Activated CD8-positive, alpha-beta memory T cell treated with anti-CD3 and anti-CD28 coated beads for 1 hour (primary cell): ENCODE measurements at regions not wholly inside any gene's neighbourhood (a gene's known extent, or its start where the extent isn't known, plus 50 kb on each side); places are given as distances from the start of the nearest gene placed in this dataset.
"Not testable (repeated sequence)": the region's sequence is repeated elsewhere in the genome, so short reads cannot be mapped to it uniquely, and the experiment has no call there.

Experiments
- DNase-seq, 2 donors: peaks; one replicate each; pipeline ENCODE4 v3.0.0-alpha.2; 2020; ENCODE audit warnings: low read depth in 1 of 2; ENCODE audit errors: extremely low read depth in 1 of 2

- not testable (repeated sequence) for DNase-seq
Observed at GRCh38 chr5:124103056-124103455, 591.1 kb downstream of the CSNK1G3 start.

- no peak for DNase-seq
Observed at GRCh38 chr5:124102486-124102885, 590.5 kb downstream of the CSNK1G3 start.

GRCh38 chr5:124093658-124094057 lies 581.7 kb downstream of the CSNK1G3 start:
- no peak for DNase-seq

- no peak for DNase-seq
Observed at GRCh38 chr5:124090115-124090514, 578.1 kb downstream of the CSNK1G3 start.

GRCh38 chr5:124089578-124089977 lies 577.6 kb downstream of the CSNK1G3 start:
- DNase-seq, result no peak

GRCh38 chr5:124088289-124089032 lies 576.5 kb downstream of the CSNK1G3 start:
- DNase-seq, result no peak

- no peak for DNase-seq
Observed at GRCh38 chr5:124087752-124088151, 575.8 kb downstream of the CSNK1G3 start.

GRCh38 chr5:124080256-124080655 lies 568.3 kb downstream of the CSNK1G3 start:
- DNase-seq, result no peak

GRCh38 chr5:124079062-124079461 lies 567.1 kb downstream of the CSNK1G3 start:
- DNase-seq, result no peak

GRCh38 chr5:124074500-124074899 lies 562.5 kb downstream of the CSNK1G3 start:
- DNase-seq, result no peak

- DNase-seq, result no peak
Observed at GRCh38 chr5:124072570-124072969, 560.6 kb downstream of the CSNK1G3 start.

GRCh38 chr5:124071039-124071438 lies 559.1 kb downstream of the CSNK1G3 start:
- DNase-seq, result no peak

GRCh38 chr5:124065508-124065907 lies 553.5 kb downstream of the CSNK1G3 start:
- no peak for DNase-seq

- DNase-seq, result no peak
Observed at GRCh38 chr5:124064956-124065355, 553.0 kb downstream of the CSNK1G3 start.

- no peak for DNase-seq
Observed at GRCh38 chr5:124061663-124062062, 549.7 kb downstream of the CSNK1G3 start.

GRCh38 chr5:124061068-124061430 lies 549.1 kb downstream of the CSNK1G3 start:
- DNase-seq, result no peak

GRCh38 chr5:124060413-124061067 lies 548.6 kb downstream of the CSNK1G3 start:
- no peak for DNase-seq

GRCh38 chr5:124060011-124060410 lies 548.0 kb downstream of the CSNK1G3 start:
- DNase-seq, result no peak

- DNase-seq, result no peak
Observed at GRCh38 chr5:124059200-124059599, 547.2 kb downstream of the CSNK1G3 start.

- no peak for DNase-seq
Observed at GRCh38 chr5:124057724-124058231, 545.8 kb downstream of the CSNK1G3 start.

- no peak for DNase-seq
Observed at GRCh38 chr5:124056991-124057723, 545.2 kb downstream of the CSNK1G3 start.
